HG03469 (cell line): ENCODE measurements at regions not wholly inside any gene's neighbourhood (a gene's known extent, or its start where the extent isn't known, plus 50 kb on each side); places are given as distances from the start of the nearest gene placed in this dataset.
"Not testable (repeated sequence)": the region's sequence is repeated elsewhere in the genome, so short reads cannot be mapped to it uniquely, and the experiment has no call there.

ENCODE experiments used
- ATAC-seq: cut with Tn5 transposase; IDR thresholded peaks from one replicate; pipeline ENCODE4 v1.9.1; 2021; ENCODE audit warnings: mild to moderate bottlenecking, moderate library complexity, moderate number of reproducible peaks; ENCODE audit not compliant: unreplicated experiment

- ATAC-seq: no peak
These were observed 330.4 kb upstream of the DEPDC1 start for GRCh38 chr1:68827261-68827660.

DNA sequence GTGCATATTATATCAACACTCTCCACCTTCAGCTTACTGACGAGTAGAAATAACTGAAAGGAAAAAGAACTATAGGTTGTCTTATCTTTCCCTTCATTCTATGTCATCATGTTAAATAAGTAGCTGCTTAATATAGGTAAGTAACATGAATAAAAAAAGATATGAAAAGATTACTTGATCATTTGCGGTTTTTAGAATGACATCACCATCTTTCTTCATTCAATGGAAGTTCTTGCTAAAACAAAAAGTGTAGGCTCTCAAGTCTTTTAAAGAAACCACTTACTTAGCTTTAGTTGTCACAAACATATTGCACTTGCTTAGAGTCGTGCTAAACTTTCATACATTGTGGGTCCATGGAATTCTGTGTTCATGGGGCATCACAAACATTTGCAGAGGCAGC, 331.1 kb upstream of the DEPDC1 start:
- ATAC-seq: no peak

DNA sequence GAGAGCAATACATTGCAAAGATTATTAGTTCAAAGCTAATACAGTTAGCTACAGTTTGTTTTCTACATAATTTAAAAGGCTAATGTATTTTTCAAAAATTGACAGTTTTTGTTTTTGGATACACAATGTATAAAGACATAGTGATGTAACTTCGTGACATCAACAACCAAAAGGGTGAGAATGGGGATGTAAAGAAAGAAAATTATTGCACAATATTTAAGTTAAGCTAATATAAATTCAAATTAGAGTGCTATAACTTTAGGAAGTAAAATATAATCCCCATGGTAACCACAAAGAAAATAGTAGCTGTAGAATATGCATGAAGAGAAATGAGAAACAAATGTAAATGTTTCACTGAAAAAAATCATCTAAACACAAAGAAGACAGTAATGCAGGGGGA, 334.4 kb upstream of the DEPDC1 start:
- ATAC-seq: no peak

DNA sequence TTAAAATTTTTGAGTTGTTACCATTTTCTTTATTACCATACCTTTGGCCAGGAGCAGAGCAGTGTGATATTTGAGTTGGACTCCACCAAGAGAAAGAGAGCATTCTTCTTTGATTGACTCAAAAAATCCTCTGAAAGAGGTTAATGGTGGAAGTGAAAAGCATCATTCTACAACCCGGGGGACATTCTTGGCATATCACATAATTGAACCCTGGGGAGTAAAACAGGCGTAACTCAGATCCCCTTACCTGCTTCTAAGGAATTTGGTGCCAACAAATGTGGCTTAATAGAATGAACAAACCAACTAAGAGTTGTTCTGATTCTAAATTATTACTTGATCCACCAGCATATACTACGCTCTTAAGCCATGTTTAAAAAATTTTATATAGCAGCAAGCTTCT, 351.1 kb upstream of the DEPDC1 start:
- ATAC-seq: no peak

DNA sequence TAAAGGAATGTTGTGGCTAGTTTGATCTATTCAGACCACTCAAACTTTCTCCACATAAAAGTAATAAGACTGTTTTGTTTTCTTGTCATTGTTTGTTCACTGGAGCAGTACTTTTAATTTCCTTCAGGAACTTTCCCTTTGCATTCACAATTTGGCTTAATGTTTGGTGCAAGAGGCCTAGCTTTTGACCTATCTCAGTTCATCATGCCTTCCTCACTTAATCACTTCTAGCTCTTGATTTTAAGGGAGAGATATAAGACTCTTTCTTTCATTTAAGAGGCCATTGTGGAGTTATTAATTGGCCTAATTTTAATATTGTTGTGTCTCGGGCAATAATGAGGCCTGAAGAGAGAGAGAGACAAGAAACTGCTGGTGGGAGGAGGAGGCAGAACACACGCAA, 371.7 kb upstream of the DEPDC1 start:
- no peak for ATAC-seq

DNA sequence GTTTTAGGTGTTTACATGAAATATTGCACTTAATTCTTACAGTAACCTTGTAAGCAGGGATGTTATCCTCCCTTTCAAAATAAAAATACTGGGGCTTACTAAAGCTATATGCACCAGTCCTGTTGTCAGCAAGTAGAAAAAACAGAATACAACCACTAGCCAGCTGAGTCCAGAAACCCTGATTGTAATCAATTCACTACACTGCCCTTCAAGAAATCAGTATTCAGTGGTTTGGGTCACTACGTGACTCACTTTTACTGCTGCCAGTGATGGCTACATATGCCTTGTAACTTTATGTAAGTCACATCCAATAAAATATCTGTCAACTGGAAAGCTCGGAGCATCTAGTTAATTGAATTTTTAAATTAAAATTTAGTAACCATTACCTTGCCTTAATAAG, 376.3 kb upstream of the DEPDC1 start:
- no peak for ATAC-seq

DNA sequence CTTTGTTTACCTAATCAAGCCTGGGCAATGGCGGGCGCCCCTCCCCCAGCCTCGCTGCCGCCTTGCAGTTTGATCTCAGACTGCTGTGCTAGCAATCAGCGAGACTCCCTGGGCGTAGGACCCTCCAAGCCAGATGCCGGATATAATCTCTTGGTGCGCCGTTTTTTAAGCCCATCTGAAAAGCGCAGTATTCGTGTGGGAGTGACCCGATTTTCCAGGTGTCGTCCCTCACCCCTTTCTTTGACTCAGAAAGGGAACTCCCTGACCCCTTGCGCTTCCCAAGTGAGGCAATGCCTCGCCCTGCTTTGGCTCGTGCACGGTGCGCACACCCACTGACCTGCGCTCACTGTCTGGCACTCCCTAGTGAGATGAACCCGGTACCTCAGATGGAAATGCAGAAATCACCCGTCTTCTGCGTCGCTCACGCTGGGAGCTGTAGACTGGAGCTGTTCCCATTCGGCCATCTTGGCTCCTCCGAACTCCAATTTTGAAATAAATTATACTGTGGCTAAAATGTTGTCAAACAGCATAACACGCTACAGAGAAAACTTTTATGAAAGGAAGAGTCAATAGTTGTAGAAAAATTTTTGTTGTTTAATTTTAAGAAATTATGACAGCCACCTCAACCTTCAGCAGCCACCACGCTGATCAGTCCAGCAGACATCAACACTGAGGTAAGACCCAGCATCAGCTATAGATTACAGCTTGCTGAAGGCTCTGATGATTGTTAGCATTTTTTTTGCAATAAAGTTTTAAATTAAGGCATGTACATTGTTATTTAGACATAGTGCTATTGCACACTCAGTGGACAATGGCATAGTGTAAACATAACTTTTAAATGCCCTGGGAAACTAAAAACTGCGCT, 384.7 kb upstream of the DEPDC1 start:
- not testable (repeated sequence) for ATAC-seq

DNA sequence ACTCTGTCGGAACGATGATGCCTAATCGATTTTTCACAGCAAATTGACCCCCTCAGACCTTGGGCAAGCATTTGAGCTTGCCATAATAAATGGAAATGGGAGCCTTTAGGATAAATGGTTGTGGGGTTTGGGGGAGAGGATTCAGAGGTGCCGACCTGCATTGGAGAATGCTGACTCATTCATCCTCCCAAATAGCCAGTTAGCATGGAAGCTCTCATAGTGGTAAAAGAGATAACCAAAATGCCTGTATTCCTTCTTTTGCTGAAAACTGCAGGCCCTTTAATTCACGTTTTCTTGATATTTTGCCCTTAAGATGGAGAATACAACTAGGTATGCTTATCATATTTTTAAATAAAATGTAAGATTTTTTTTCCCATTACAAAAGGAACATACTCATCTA, 392.6 kb upstream of the DEPDC1 start:
- no peak for ATAC-seq

DNA sequence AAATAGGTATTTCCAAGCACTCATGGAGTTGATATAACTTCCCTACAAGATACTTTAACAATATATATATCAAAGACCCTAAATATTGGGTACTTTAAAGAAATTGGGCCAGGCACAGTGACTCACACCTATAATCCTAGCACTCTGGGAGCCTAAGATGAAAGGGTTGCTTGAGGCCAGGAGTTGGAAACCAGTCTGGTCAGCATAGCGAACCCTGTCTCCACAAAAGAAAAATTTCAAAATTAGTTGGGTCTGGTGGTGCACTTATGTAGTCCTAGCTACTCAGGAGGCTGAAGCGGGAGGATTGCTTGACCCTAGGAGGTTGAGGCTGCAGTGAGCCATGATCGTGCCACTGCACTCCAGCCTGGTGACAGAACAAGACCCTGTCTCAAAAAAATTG, 393.9 kb upstream of the DEPDC1 start:
- no peak for ATAC-seq

DNA sequence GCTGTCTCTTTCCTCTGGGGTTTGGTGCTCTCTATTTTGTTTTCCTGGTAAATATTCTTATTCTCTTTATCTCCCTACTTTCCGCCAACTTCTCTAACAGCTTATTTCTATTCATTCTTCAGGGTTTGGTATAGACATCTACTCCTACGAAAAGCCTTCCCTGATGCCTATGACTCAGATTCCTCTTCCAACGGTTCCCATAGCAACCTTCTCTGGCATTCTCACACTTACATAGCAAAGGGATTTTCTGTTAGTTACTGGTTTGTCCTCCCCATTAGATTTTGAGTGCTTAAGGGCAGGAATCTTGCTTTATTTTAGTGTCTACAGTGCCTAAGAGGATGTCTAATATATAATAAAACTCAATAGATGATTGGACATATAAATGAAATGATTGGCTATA, 407.6 kb upstream of the DEPDC1 start:
- ATAC-seq: no peak

- no peak for ATAC-seq
These were observed 409.5 kb upstream of the DEPDC1 start for GRCh38 chr1:68906431-68906830.

DNA sequence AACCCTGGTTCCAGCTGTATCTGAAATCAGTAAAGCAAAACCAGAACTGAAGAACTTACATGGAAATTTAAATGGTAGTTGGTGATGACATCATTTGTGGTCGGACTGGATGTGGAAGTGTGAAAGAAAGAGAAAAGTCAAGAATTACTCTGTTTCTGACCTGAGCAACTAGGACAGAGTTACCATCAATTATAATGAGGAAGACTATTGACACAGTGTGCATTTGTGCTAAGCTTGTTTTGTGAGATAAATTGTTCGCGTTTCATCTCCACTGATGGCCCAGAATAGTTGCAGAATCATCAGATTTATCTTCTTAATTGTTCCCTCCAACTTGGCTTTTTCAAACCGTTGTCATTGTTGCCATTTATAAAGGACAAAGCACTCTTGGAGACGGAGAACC, 410.6 kb upstream of the DEPDC1 start:
- no peak for ATAC-seq

GRCh38 chr1:68908316-68908715, 411.4 kb upstream of the DEPDC1 start:
- no peak for ATAC-seq

DNA sequence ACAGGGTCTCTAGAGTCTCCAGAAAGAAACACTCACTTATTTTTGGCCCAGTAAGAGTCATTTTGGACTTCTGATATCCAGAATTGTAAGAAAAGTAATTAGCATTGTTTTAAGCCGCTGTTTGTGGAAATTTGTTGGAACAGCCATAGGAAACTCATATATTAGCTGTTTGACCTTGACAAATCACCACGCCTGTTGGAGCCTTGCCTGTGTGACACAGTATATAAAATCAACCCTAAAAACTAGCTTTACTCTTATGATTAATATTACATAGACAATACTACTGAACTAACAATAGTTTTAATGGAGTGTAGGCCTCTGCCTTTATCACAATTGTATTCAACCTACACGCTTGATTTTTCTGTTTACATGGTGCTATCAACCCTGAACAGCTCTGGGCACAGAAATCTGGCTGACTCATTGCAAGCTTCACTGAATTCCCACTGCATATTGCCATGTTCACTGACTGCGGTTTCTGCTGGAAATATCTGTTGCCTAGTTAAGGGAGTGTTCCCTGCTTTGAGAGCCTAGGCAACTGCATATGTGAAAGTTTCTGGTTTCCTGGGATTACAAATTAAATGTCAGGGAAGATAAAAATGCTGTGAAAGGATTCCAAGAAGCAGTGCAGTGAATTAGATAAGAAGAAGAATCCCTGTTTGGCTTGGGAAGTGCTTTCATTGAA, 419.5 kb upstream of the DEPDC1 start:
- ATAC-seq: no peak

DNA sequence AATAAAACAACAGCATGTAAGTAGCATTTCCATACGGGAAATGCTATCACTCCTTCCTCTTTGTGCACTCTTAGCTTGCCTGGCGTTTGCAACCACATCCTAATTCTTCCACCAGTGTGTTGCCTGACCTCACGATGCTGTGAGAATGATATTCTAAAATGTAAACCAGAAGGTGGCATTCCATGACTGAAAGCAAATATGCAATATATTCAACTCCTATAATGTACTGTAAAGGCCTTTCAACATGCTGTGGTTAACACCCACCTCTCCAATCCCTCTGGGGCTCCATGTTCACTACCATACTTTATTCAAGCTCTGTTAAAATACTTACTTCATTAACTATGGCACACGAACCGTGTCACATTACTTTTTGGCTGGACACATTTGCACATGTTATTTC, 420.6 kb upstream of the DEPDC1 start:
- no peak for ATAC-seq

DNA sequence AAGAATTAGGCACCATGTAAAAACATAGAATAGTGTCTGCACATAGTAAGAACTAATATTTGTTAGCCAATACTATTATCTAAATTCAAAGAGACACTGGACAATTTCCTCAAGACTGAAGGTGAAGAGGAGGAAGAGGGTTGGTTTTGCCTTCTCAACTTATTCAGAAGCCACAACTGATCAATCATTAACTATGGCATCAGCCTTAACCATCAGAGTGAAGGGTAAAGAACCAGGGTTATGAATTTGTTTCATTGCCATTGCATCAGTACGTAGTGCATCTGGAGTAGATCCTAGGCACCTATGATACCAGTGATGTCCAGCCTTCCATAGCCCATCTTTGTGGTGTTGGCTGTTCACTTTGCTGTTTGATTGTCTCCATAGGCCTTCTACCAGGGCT, 421.7 kb upstream of the DEPDC1 start:
- ATAC-seq: no peak

GRCh38 chr1:68919075-68919474, 422.2 kb upstream of the DEPDC1 start:
- ATAC-seq: no peak

DNA sequence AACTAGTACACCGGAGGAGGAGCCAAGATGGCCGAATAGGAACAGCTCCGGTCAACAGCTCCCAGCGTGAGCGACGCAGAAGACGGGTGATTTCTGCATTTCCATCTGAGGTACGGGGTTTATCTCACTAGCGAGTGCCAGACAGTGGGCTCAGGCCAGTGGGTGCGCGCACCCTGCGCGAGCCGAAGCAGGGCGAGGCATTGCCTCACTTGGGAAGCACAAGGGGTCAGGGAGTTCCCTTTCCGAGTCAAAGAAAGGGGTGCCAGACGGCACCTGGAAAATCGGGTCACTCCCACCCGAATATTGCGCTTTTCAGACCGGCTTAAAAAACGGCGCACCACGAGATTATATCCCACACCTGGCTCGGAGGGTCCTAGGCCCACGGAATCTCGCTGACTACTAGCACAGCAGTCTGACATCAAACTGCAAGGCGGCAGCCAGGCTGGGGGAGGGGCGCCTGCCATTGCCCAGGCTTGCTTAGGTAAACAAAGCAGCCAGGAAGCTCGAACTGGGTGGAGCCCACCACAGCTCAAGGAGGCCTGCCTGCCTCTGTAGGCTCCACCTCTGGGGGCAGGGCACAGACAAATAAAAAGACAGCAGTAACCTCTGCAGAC, 426.7 kb upstream of the DEPDC1 start:
- not testable (repeated sequence) for ATAC-seq

DNA sequence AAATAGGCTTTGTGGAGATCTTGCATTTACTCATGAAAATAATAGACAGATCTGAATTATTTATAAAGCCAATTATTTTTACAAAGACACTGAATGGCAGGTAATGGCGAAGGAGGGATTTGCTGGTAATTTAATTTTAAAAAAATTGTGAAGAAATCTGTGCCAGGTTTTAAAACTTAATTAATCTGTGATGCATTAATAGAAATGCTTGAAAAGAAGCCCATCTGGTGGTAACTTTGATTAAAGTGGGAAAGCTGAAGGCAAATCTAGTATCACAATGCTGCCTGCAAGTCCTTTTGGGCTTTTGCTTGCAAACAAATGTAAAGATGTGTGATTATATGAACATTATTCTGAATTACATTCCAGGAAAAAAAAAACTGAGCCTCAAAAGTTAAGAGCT, 433.2 kb upstream of the DEPDC1 start:
- no peak for ATAC-seq

DNA sequence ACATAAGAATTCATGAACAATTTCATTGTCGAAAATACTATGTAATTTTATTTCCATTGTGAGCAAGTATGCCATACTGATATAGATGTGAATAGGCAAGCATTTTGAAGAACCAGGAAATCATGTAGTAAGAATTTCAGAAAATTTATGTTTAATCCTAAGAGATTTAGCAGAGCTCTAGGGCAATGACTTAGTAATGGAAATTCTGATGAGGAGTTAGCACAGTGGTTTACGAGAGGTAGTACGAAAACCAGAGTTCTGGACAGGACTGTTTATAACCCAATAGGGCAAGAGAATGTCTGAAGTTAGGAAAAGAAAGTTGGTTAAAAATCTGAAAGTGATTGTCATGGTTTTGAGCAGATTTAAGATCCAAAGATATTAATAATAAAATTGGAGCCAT, 439.6 kb upstream of the DEPDC1 start:
- no peak for ATAC-seq

DNA sequence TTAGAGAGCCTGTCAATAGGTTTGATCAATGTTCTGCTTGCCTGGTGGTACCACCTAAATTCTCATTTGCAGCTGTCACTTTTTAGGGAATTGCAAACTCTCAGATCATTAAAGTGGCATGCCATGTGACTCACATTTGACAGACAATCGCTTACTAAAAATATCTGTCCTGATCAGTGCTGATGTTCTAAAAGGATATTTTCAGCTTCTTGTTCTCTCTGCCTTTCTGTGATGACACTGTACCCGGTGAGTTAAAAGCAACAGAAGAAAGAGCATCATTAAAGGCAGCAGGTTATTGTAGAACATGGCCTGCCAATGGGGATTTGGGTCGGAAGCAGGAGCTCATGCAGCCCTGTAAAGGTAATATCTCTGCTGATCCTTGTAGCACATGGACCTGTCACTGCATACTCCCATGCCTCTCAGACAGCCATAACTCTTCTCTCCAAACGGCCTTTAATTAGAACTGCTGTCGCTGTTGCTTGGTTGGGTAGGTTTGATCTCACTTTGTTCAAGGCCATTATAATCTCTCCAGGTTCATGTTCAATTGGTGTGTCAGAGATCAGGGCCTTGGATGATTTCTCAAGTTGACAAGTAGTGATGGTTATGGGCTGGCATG, 441.3 kb upstream of the DEPDC1 start:
- no peak for ATAC-seq

DNA sequence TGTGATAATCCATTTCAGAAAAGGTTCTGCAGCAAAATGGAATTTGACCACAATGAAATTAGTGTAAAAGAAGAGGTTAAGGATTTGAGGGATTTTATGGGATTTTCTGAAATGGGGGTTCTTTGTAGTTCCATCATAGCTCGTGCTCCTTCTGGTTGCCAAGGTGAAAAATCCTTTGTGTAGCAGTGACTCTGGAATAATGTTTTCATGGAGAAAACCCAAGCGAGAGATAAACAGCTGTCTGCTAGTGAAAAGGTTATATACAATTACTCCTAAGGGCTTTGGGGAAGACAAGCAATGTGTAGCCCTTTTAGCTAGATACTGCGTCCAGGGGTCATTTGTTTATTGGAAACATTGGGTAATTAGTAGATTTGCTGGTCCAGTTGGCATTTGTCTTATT, 453.2 kb upstream of the DEPDC1 start:
- no peak for ATAC-seq
